Pulmonary artery endothelial cell (primary cell): ENCODE measurements at regions not wholly inside any gene's neighbourhood (a gene's known extent, or its start where the extent isn't known, plus 50 kb on each side); places are given as distances from the start of the nearest gene placed in this dataset.

Source experiments
- DNase-seq: peaks from one replicate; pipeline ENCODE4 v3.0.0-alpha.2; 2011; ENCODE audit warnings: low read depth, low spot score

GRCh38 chr2:80778704-80779103, 474.2 kb upstream of the LRRTM1 start:
- DNase-seq = no peak

DNA sequence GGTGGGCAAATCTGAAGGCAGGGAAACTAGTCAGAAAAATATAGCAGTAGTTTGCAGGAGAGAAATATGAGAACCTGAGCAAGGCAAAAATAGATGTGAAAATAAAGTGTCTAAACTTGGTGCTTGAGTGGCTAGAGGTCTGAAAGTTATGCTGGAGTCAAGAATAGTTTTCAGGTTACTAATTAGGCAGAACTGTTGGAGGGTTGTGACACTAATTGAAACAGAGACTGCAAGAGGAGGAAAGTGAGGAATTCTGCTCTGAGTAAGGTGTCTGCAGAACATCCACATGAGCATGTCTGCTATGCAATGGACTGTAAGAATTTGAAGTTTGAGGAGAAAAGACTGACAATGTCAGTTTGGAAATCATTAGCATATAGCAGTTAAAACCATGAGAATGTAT, 444.0 kb upstream of the LRRTM1 start:
- DNase-seq = no peak

DNA sequence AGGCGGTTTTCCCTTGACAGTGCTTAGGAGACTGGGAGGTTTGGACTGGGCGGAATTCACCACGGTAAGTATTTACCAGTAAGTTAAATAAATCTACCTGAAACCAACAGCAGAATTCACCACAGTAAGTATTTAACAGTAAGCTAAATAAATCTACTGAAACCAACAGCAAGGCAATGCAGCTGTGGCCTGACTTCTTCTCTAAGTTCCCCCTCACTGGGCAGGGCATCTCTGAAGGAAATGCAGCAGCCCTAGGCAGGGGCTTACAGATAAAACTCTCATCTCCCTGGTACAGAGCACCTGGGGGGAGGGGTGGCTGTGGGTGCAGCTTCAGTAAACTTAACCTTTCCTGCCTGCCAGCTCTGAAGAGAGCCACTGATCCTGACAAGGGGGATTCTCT, 432.5 kb upstream of the LRRTM1 start:
- DNase-seq = no peak

- DNase-seq = no peak
Measured at GRCh38 chr2:80725001-80725400, 420.4 kb upstream of the LRRTM1 start.

GRCh38 chr2:80722803-80723202, 418.3 kb upstream of the LRRTM1 start:
- DNase-seq = no peak

- DNase-seq = no peak
Measured at GRCh38 chr2:80719607-80720006, 415.1 kb upstream of the LRRTM1 start.

GRCh38 chr2:80715433-80715832, 410.9 kb upstream of the LRRTM1 start:
- no peak for DNase-seq

DNA sequence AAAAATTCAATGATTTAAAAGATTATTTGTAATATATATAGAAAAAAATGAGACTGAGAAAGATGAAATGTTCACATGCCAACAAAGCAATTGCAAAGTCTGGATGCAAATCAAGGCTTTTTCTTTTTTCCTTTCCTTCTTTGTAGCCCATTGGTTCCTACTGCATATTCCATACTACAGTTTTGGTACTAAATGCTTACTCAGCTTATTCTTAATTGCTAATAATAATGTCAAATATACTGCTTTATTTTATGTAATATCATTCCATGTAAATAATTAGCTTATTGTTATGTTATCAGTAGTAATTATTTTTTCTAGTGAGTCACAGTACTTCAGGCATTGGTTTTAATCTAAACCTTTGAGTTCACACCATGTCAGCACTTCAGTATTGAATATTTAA, 407.4 kb upstream of the LRRTM1 start:
- DNase-seq = no peak

DNA sequence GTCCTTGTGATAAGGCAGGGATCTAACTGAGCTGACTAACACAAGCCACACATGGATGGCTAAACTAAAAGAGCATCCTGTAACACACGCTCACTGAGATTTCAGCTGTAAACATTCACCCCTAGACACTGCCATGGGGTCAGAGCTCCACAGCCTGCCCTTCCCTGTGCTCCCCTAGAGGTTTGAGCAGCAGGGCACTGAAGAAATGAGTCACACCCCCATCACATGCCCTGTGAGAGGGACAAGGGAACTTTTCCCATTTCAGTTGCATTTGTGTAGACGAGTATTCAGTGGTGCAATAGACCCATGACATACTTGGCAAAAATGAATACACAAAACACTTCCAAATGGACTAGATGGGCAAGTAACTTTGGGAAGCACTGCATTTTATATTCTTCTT, 402.4 kb upstream of the LRRTM1 start:
- DNase-seq = no peak

DNA sequence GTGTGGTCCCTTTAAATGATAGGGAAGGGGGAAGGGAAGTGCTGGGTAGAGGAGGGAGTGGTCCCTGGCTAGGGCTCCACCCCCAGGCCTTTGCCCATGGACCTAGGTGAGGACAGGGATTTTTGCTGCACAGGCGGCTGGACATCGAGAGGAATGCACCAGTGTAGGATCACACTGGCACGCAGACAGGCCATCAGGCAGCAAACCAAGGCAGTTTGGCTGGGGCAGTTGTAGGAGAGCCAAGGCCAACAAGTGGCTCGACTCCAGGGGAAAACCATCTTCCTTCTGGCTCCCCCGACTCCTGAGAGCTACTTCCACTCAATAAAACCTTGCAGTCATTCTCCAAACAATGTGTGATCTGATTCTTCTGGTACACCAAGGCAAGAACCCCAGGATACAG, 402.0 kb upstream of the LRRTM1 start:
- no peak for DNase-seq

DNA sequence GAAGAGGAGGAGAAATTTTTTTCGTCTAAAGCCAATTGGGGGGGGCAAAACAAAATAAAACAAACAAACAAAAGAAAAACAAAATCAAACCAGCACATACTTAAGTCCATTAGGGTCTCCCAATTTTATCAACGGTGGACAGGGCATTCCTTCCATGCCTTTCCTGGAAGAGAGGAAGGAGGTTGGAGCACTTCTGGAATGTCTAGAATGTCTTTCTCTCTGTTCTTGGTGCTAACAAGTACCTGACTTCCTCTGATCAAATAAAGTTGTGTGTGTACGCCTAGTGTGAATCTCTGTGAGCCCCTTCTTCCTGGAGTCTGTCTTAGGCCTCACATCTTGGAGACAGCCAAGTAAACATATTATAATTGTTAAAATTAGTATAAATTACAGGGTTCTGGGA, 399.0 kb upstream of the LRRTM1 start:
- no peak for DNase-seq

GRCh38 chr2:80700961-80701360, 396.4 kb upstream of the LRRTM1 start:
- no peak for DNase-seq
